Panc1 (cell line): ENCODE measurements at regions not wholly inside any gene's neighbourhood (a gene's known extent, or its start where the extent isn't known, plus 50 kb on each side); places are given as distances from the start of the nearest gene placed in this dataset.

Experiments used
- POLR2AphosphoS5 ChIP-seq: IDR thresholded peaks from 2 replicates; pipeline ENCODE4 v1.6.1; 2012; ENCODE audit warnings: mild to moderate bottlenecking, low read depth, low read length, moderate library complexity
- SIN3A ChIP-seq: IDR thresholded peaks from 2 replicates; pipeline ENCODE4 v1.6.1; 2012; ENCODE audit warnings: low read depth, mild to moderate bottlenecking, low read length, moderate library complexity, borderline replicate concordance; ENCODE audit not compliant: insufficient read depth
- TF ChIP-seq, protein P1 (sequence below): fragments of 450-650 bp; IDR thresholded peaks from 2 replicates; pipeline ENCODE4 v1.5.1; 2017; ENCODE audit warnings: mild to moderate bottlenecking
- TF ChIP-seq, protein P2 (sequence below), 2 experiments: IDR thresholded peaks; 2 replicates each; pipeline ENCODE4 v1.6.1; 2011 to 2012; ENCODE audit warnings: low read depth in 2 of 2, control low read depth in 1 of 2, low read length in 1 of 2, mild to moderate bottlenecking in 1 of 2, moderate library complexity in 1 of 2; ENCODE audit not compliant: insufficient read depth in 1 of 2

DNA sequence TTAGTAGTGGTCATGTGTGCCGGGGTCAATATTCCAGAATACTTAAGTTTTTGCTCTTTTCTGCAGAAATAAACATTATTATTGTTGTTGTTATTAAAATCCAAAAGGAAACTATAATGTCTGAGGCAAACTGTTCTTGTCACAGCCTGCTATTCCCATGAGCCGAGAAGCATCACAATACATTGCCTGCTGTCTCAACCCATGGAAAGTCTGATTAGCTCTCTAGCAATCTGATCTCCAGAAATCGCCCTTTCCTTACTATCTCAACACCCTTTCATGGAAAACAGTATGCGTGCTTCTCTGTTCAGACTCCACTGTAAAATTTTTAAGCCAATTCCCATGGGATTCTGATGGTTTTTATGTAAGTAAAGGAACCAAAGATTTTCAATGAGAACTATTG lies 811.0 kb downstream of the TUSC7 start:
- TF ChIP-seq, protein P1, sequence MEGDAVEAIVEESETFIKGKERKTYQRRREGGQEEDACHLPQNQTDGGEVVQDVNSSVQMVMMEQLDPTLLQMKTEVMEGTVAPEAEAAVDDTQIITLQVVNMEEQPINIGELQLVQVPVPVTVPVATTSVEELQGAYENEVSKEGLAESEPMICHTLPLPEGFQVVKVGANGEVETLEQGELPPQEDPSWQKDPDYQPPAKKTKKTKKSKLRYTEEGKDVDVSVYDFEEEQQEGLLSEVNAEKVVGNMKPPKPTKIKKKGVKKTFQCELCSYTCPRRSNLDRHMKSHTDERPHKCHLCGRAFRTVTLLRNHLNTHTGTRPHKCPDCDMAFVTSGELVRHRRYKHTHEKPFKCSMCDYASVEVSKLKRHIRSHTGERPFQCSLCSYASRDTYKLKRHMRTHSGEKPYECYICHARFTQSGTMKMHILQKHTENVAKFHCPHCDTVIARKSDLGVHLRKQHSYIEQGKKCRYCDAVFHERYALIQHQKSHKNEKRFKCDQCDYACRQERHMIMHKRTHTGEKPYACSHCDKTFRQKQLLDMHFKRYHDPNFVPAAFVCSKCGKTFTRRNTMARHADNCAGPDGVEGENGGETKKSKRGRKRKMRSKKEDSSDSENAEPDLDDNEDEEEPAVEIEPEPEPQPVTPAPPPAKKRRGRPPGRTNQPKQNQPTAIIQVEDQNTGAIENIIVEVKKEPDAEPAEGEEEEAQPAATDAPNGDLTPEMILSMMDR = no peak
- TF ChIP-seq POLR2AphosphoS5 (no peak), SIN3A (no peak)
- TF ChIP-seq, protein P2, sequence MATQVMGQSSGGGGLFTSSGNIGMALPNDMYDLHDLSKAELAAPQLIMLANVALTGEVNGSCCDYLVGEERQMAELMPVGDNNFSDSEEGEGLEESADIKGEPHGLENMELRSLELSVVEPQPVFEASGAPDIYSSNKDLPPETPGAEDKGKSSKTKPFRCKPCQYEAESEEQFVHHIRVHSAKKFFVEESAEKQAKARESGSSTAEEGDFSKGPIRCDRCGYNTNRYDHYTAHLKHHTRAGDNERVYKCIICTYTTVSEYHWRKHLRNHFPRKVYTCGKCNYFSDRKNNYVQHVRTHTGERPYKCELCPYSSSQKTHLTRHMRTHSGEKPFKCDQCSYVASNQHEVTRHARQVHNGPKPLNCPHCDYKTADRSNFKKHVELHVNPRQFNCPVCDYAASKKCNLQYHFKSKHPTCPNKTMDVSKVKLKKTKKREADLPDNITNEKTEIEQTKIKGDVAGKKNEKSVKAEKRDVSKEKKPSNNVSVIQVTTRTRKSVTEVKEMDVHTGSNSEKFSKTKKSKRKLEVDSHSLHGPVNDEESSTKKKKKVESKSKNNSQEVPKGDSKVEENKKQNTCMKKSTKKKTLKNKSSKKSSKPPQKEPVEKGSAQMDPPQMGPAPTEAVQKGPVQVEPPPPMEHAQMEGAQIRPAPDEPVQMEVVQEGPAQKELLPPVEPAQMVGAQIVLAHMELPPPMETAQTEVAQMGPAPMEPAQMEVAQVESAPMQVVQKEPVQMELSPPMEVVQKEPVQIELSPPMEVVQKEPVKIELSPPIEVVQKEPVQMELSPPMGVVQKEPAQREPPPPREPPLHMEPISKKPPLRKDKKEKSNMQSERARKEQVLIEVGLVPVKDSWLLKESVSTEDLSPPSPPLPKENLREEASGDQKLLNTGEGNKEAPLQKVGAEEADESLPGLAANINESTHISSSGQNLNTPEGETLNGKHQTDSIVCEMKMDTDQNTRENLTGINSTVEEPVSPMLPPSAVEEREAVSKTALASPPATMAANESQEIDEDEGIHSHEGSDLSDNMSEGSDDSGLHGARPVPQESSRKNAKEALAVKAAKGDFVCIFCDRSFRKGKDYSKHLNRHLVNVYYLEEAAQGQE (IDR thresholded peaks at IDR 0.05; ENCODE audit: insufficient read depth in 1 of 2, low read depth in 2 of 2, low read length in 1 of 2) = no peak
